Glutamatergic neuron (in vitro differentiated cells): ENCODE measurements at regions not wholly inside any gene's neighbourhood (a gene's known extent, or its start where the extent isn't known, plus 50 kb on each side); places are given as distances from the start of the nearest gene placed in this dataset.
"Not testable (repeated sequence)": the region's sequence is repeated elsewhere in the genome, so short reads cannot be mapped to it uniquely, and the experiment has no call there.

Experiments used
- DNase-seq: peaks from one replicate; pipeline ENCODE4 v3.0.0; 2022
- H3K27ac Mint-ChIP-seq: one replicate; pipeline ENCODE4 v1.8.0; 2020; ENCODE audit warnings: mild to moderate bottlenecking, mixed read lengths, inconsistent platforms; ENCODE audit not compliant: unreplicated experiment
- H3K27me3 Mint-ChIP-seq: one replicate; pipeline ENCODE4 v1.8.0; 2020; ENCODE audit warnings: mild to moderate bottlenecking, moderate library complexity, mixed read lengths, inconsistent platforms; ENCODE audit not compliant: unreplicated experiment
- H3K36me3 Mint-ChIP-seq: one replicate; pipeline ENCODE4 v1.8.0; 2020; ENCODE audit warnings: mild to moderate bottlenecking, mixed read lengths, inconsistent platforms; ENCODE audit not compliant: unreplicated experiment
- H3K4me1 Mint-ChIP-seq: one replicate; pipeline ENCODE4 v1.8.0; 2020; ENCODE audit warnings: mild to moderate bottlenecking, low read depth, mixed read lengths, inconsistent platforms; ENCODE audit not compliant: unreplicated experiment
- H3K4me3 Mint-ChIP-seq: one replicate; pipeline ENCODE4 v1.8.0; 2020; ENCODE audit warnings: mild to moderate bottlenecking, mixed read lengths, inconsistent platforms; ENCODE audit not compliant: unreplicated experiment
- H3K9me3 Mint-ChIP-seq: one replicate; pipeline ENCODE4 v1.8.0; 2020; ENCODE audit warnings: mild to moderate bottlenecking, moderate library complexity, mixed read lengths, inconsistent platforms; ENCODE audit not compliant: unreplicated experiment
- TF ChIP-seq, protein P1 (sequence below): fragments of 200-600 bp; sonication (generic); IDR thresholded peaks from one replicate; pipeline ENCODE4 v1.5.0; 2021; ENCODE audit not compliant: partially characterized antibody, unreplicated experiment

DNA sequence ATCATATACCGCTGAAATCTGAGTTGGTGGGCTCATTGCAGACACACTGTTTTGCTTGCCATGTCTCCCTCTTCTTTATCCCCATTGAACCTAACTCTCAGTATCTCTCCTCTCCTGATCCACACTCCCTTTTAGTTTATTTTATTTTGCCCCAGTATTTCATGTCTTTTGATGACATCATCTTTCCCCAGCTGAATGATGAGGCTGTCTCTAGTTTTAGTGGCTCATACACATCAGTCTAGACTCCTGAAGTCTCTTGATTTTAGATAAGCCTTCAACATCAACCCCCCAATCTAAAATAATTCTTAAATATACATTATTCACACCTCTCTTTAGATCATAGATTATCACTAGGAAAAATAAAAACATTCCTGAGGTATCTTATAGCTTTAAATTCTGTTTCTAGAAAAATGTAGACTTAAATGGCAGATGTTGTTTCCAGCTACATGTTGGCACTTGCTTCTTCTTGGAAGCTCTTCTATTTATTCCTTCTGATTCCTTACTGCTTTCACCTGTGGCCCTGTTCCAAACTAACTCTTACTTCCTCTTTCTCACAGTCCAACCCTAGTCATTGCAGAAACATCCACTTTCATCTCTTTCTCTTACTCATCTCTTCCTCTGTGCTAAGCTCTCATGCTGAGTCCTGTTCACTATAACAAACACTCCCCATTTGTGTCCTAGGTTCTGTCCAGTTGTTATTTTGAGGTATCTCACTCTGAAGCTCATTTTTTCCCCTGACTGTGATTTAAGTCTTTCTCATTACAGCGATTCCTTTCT is 191.9 kb upstream of the SLC35B3 start:
- TF ChIP-seq, protein P1, sequence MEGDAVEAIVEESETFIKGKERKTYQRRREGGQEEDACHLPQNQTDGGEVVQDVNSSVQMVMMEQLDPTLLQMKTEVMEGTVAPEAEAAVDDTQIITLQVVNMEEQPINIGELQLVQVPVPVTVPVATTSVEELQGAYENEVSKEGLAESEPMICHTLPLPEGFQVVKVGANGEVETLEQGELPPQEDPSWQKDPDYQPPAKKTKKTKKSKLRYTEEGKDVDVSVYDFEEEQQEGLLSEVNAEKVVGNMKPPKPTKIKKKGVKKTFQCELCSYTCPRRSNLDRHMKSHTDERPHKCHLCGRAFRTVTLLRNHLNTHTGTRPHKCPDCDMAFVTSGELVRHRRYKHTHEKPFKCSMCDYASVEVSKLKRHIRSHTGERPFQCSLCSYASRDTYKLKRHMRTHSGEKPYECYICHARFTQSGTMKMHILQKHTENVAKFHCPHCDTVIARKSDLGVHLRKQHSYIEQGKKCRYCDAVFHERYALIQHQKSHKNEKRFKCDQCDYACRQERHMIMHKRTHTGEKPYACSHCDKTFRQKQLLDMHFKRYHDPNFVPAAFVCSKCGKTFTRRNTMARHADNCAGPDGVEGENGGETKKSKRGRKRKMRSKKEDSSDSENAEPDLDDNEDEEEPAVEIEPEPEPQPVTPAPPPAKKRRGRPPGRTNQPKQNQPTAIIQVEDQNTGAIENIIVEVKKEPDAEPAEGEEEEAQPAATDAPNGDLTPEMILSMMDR = no peak

GRCh38 chr6:8624665-8625064 is 189.3 kb upstream of the SLC35B3 start:
- Mint-ChIP-seq H3K4me1 (no peaks in the 10 kb centered on the region), H3K9me3 (no peaks in the 10 kb centered on the region), H3K27me3 (no peaks in the 10 kb centered on the region), H3K36me3 (no peaks in the 10 kb centered on the region), H3K4me3 (no peak overlapping the region), H3K27ac (no peak overlapping the region)
- DNase-seq = no peak
- TF ChIP-seq, protein P1 = no peak

More for the DNA sequence above, 191.9 kb upstream of the SLC35B3 start:
- Mint-ChIP-seq H3K27me3 (no peaks in the 10 kb centered on the region), H3K27ac (no peak overlapping the region), H3K4me1 (no peaks in the 10 kb centered on the region), H3K9me3 (no peaks in the 10 kb centered on the region), H3K36me3 (no peaks in the 10 kb centered on the region), H3K4me3 (no peak overlapping the region)
- DNase-seq = no peak

DNA sequence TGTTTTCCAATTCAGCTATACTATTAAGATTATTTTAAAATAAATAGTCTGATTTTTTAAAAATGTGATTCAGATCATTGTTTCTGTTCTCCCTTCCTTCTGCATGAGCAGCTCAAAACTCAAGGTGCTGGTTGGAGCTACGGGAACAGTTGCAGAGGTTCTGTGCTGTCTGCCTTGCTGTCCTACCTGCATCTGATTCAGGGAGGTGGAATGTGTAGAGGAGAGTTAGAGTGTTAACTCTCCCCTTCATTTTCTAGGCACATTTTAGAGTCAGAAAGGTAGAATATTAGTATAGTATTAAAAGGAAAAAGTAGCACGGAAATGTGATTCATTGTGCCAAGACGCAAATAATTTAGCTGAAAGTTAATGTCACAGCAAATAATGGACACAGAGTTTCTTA is 188.1 kb upstream of the SLC35B3 start:
- no peaks in the 10 kb centered on the region for H3K4me1 Mint-ChIP-seq
- no peak overlapping the region for H3K27ac Mint-ChIP-seq
- H3K27me3 Mint-ChIP-seq = no peaks in the 10 kb centered on the region
- no peaks in the 10 kb centered on the region for H3K36me3 Mint-ChIP-seq
- H3K4me3 Mint-ChIP-seq = no peak overlapping the region
- no peak for DNase-seq
- TF ChIP-seq, protein P1 = no peak
- H3K9me3 Mint-ChIP-seq = no peaks in the 10 kb centered on the region

DNA sequence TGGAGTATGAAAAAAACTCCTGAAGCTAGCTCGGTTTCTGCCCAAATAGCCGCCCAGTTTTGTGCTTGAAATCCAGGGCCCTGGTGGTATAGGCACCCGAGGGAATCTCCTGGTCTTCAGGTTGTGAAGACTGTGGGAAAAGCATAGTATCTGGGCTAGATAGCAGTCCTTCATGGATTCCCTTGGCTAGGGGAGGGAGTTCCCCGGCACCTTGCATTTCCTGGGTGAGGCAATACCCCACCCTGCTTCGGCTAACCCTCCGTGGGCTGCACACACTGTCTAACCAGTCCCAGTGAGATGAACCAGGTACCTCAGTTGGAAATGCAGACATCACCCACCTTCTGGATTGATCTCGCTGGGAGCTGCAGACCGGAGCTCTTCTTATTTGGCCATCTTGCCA is 184.5 kb upstream of the SLC35B3 start:
- Mint-ChIP-seq H3K4me3 (no peak overlapping the region), H3K4me1 (no peaks in the 10 kb centered on the region)

DNA sequence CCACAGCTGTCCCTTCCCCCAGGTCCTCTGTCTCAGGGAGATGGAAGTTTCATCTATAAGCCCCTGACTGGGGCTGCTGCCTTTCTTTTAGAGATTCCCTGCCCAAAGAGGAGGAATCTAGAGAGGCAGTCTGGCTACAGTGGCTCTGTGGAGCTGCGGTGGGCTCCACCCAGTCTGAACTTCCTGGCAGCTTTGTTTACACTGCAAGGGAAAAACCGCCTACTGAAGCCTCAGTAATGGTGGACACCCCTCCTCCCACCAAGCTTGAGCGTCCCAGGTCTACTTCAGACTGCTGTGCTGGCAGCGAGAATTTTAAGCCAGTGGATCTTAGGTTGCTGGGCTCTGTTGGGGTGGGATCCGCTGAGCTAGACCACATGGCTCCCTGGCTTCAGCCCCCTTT is 184.1 kb upstream of the SLC35B3 start:
- H3K27ac Mint-ChIP-seq, H3K9me3 Mint-ChIP-seq, H3K27me3 Mint-ChIP-seq, H3K36me3 Mint-ChIP-seq, H3K4me1 Mint-ChIP-seq, DNase-seq, H3K4me3 Mint-ChIP-seq: not testable (repeated sequence)

More for the DNA sequence above, 184.5 kb upstream of the SLC35B3 start:
- Mint-ChIP-seq H3K27me3 (no peaks in the 10 kb centered on the region), H3K27ac (no peak overlapping the region), H3K36me3 (no peaks in the 10 kb centered on the region), H3K9me3 (no peaks in the 10 kb centered on the region)
- TF ChIP-seq, protein P1 = no peak
- DNase-seq = no peak
